ENCODE measurements at regions not wholly inside any gene's neighbourhood (a gene's known extent, or its start where the extent isn't known, plus 50 kb on each side); places are given as distances from the start of the nearest gene placed in this dataset.

GRCh38 chr12:93022603-93023340 lies 93.7 kb upstream of the EEA1 start:
- Mint-ChIP-seq H3K27me3 (ENCODE audit: low read depth) (no peaks in the 10 kb centered on the region), H3K9me3 (no peaks in the 10 kb centered on the region), H3K36me3 (ENCODE audit: low read depth) (no peaks in the 10 kb centered on the region), H3K27ac (ENCODE audit: unreplicated experiment) (no peak overlapping the region), H3K4me3 (no peak overlapping the region), H3K4me1 (peaks cover 11% of the 10 kb centered on the region)
- no peak for TF ChIP-seq CTCF (conservative IDR thresholded peaks at IDR 0.05)
- DNase-seq (ENCODE audit: low read depth, low spot score), result no peak

GRCh38 chr12:93025145-93026103 lies 96.3 kb upstream of the EEA1 start:
- Mint-ChIP-seq H3K27me3 (ENCODE audit: low read depth) (no peaks in the 10 kb centered on the region), H3K4me1 (peaks cover 5% of the 10 kb centered on the region), H3K27ac (ENCODE audit: unreplicated experiment) (no peak overlapping the region), H3K36me3 (ENCODE audit: low read depth) (no peaks in the 10 kb centered on the region), H3K9me3 (no peaks in the 10 kb centered on the region), H3K4me3 (no peak overlapping the region)
- peak; percentile 59 for TF ChIP-seq CTCF (conservative IDR thresholded peaks at IDR 0.05)
- no peak for DNase-seq (ENCODE audit: low read depth, low spot score)

- H3K4me1 Mint-ChIP-seq, result peaks cover 4% of the 10 kb centered on the region
- no peaks in the 10 kb centered on the region for H3K27me3 Mint-ChIP-seq (ENCODE audit: low read depth)
- no peak for DNase-seq (ENCODE audit: low read depth, low spot score)
- H3K4me3 Mint-ChIP-seq, result no peak overlapping the region
- H3K27ac Mint-ChIP-seq (ENCODE audit: unreplicated experiment), result no peak overlapping the region
- no peaks in the 10 kb centered on the region for H3K36me3 Mint-ChIP-seq (ENCODE audit: low read depth)
- no peaks in the 10 kb centered on the region for H3K9me3 Mint-ChIP-seq
- TF ChIP-seq CTCF (conservative IDR thresholded peaks at IDR 0.05), result no peak
Measured at GRCh38 chr12:93027041-93027440, 97.9 kb upstream of the EEA1 start.

- H3K36me3 Mint-ChIP-seq (ENCODE audit: low read depth), result no peaks in the 10 kb centered on the region
- H3K9me3 Mint-ChIP-seq, result no peaks in the 10 kb centered on the region
- peaks cover 4% of the 10 kb centered on the region for H3K4me1 Mint-ChIP-seq
- H3K27ac Mint-ChIP-seq (ENCODE audit: unreplicated experiment), result no peak overlapping the region
- H3K4me3 Mint-ChIP-seq, result no peak overlapping the region
- TF ChIP-seq CTCF (conservative IDR thresholded peaks at IDR 0.05), result no peak
- no peaks in the 10 kb centered on the region for H3K27me3 Mint-ChIP-seq (ENCODE audit: low read depth)
- no peak for DNase-seq (ENCODE audit: low read depth, low spot score)
Measured at GRCh38 chr12:93029091-93029490, 100.0 kb upstream of the EEA1 start.

GRCh38 chr12:93031028-93031427 lies 101.9 kb upstream of the EEA1 start:
- no peak overlapping the region for H3K27ac Mint-ChIP-seq (ENCODE audit: unreplicated experiment)
- DNase-seq (ENCODE audit: low read depth, low spot score), result no peak
- no peaks in the 10 kb centered on the region for H3K27me3 Mint-ChIP-seq (ENCODE audit: low read depth)
- no peak for TF ChIP-seq CTCF (conservative IDR thresholded peaks at IDR 0.05)
- peaks cover 2% of the 10 kb centered on the region for H3K9me3 Mint-ChIP-seq
- H3K4me3 Mint-ChIP-seq, result no peak overlapping the region
- peaks cover 4% of the 10 kb centered on the region for H3K4me1 Mint-ChIP-seq
- H3K36me3 Mint-ChIP-seq (ENCODE audit: low read depth), result no peaks in the 10 kb centered on the region
